IPS DF 4.7 (cell line): ENCODE measurements at regions not wholly inside any gene's neighbourhood (a gene's known extent, or its start where the extent isn't known, plus 50 kb on each side); places are given as distances from the start of the nearest gene placed in this dataset.

Experiments used
- DNase-seq: peaks from one replicate; pipeline ENCODE4 v3.0.0-alpha.2; 2013; ENCODE audit warnings: low spot score; ENCODE audit errors: extremely low read depth

- no peak for DNase-seq
Measured at GRCh38 chr17:79680318-79680695, 50.4 kb upstream of the ENPP7 start.

GRCh38 chr17:79679631-79680317 is 51.0 kb upstream of the ENPP7 start:
- no peak for DNase-seq

GRCh38 chr17:79678736-79679255 is 51.9 kb upstream of the ENPP7 start:
- no peak for DNase-seq

GRCh38 chr17:79678091-79678735 is 52.5 kb upstream of the ENPP7 start:
- no peak for DNase-seq

GRCh38 chr17:79677646-79678045 is 53.1 kb upstream of the ENPP7 start:
- no peak for DNase-seq

- no peak for DNase-seq
Measured at GRCh38 chr17:79676796-79677195, 53.9 kb upstream of the ENPP7 start.

- DNase-seq = no peak
Measured at GRCh38 chr17:79675413-79675725, 55.4 kb upstream of the ENPP7 start.

GRCh38 chr17:79674506-79675412 is 56.0 kb upstream of the ENPP7 start:
- no peak for DNase-seq

- DNase-seq = no peak
Measured at GRCh38 chr17:79673517-79673916, 57.2 kb upstream of the ENPP7 start.

- DNase-seq = no peak
Measured at GRCh38 chr17:79672496-79672895, 58.2 kb upstream of the ENPP7 start.

- DNase-seq = no peak
Measured at GRCh38 chr17:79671085-79671694, 59.6 kb upstream of the ENPP7 start.

GRCh38 chr17:79670537-79671084 is 59.8 kb upstream of the RBFOX3 start:
- DNase-seq = no peak

- no peak for DNase-seq
Measured at GRCh38 chr17:79669861-79670260, 59.0 kb upstream of the RBFOX3 start.

- no peak for DNase-seq
Measured at GRCh38 chr17:79668344-79669250, 57.7 kb upstream of the RBFOX3 start.

GRCh38 chr17:79667746-79668145 is 56.9 kb upstream of the RBFOX3 start:
- no peak for DNase-seq

- no peak for DNase-seq
Measured at GRCh38 chr17:79667121-79667715, 56.4 kb upstream of the RBFOX3 start.

- no peak for DNase-seq
Measured at GRCh38 chr17:79666111-79666510, 55.3 kb upstream of the RBFOX3 start.

- DNase-seq = peak; percentile 28
Measured at GRCh38 chr17:79664930-79665737, 54.3 kb upstream of the RBFOX3 start.
